ENCODE measurements at regions not wholly inside any gene's neighbourhood (a gene's known extent, or its start where the extent isn't known, plus 50 kb on each side); places are given as distances from the start of the nearest gene placed in this dataset.

DNA sequence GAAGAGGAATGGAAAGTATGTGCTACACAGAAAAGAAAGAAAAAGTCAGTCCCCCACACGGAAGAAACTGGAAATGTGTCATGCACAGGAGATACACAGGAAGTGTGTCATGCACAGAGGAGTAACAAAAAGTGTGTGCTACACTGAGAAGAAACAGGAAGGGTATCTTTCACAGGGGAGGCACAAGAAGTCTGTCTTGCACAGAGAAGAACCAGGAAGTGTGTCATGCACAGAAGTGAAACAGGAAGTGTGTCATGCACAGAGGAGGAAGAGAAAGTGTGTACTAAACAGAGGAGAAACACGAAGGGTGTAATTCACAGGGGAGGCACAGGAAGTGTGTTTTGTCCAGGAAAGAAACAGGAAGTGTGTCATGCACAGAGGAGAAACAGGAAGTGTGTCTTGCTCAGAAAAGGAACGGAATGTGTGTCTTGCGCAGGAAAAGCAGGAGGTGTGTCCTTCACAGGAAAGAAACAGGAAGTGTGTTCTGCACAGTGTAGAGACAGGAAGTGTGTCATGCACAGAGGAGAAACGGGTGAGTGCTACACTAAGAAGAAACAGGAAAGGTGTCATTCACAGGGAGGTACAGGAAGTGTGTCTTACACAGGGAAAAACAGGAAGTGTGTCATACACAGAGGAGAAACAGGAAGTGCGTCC lies 527.2 kb upstream of the PRKX start:
- no peak for DNase-seq (ENCODE audit: low spot score in 2 of 2, unreplicated experiment in 2 of 2)
- Mint-ChIP-seq H3K36me3 (no peaks in the 10 kb centered on the region), H3K27me3 (ENCODE audit: low read depth) (no peaks in the 10 kb centered on the region), H3K4me1 (no peaks in the 10 kb centered on the region), H3K27ac (no peak overlapping the region), H3K9me3 (peaks cover 14% of the 10 kb centered on the region), H3K4me3 (no peak overlapping the region)
- TF ChIP-seq, protein P1, sequence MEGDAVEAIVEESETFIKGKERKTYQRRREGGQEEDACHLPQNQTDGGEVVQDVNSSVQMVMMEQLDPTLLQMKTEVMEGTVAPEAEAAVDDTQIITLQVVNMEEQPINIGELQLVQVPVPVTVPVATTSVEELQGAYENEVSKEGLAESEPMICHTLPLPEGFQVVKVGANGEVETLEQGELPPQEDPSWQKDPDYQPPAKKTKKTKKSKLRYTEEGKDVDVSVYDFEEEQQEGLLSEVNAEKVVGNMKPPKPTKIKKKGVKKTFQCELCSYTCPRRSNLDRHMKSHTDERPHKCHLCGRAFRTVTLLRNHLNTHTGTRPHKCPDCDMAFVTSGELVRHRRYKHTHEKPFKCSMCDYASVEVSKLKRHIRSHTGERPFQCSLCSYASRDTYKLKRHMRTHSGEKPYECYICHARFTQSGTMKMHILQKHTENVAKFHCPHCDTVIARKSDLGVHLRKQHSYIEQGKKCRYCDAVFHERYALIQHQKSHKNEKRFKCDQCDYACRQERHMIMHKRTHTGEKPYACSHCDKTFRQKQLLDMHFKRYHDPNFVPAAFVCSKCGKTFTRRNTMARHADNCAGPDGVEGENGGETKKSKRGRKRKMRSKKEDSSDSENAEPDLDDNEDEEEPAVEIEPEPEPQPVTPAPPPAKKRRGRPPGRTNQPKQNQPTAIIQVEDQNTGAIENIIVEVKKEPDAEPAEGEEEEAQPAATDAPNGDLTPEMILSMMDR (IDR thresholded peaks at IDR 0.05; ENCODE audit: unreplicated experiment), result no peak

DNA sequence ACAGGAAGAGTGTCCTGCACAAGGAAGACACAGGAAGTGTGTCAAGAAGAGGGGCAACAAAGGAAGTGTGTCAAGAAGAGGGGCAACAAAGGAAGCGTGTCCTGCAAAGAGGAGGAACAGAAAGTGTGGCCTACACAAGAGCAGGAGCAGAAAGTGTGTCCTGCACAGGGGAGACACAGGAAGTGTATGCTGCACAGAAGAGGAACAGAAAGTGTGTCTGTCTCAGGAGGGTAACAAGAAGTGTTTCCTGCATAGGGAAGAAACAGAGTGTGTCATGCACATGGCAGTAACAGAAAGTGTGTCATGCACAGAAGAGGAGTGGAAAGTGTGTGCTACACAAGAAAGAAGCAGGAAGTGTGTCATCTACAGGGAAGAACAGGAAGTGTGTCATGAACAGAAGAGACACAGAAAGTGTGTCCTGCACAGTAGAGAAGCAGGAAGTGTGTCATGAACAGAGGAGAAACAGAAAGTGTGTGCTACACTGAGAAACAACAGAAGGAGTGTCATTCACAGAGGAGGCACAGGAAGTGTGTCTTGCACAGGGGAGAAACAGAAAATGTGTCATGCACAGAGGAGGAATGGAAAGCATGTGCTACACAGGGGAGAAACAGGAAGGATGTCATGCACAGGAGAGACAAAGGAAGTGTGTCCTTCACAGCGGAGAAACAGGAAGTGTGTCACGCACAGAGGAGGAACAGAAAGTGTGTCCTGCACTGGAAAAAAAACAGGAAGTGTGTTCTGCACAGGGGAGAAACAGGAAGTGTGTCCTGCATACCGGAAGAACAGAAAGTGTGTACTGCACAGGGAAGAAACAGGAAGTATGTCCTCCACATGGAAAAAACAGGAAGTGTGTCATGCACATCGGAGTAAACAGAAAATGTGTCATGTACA lies 526.4 kb upstream of the PRKX start:
- TF ChIP-seq, protein P1 (IDR thresholded peaks at IDR 0.05; ENCODE audit: unreplicated experiment), result no peak
- peaks cover 9% of the 10 kb centered on the region for H3K9me3 Mint-ChIP-seq
- H3K4me3 Mint-ChIP-seq, result no peak overlapping the region
- H3K27me3 Mint-ChIP-seq (ENCODE audit: low read depth), result no peaks in the 10 kb centered on the region
- DNase-seq (ENCODE audit: low spot score in 2 of 2, unreplicated experiment in 2 of 2), result no peak
- no peaks in the 10 kb centered on the region for H3K36me3 Mint-ChIP-seq
- no peak overlapping the region for H3K27ac Mint-ChIP-seq
- no peaks in the 10 kb centered on the region for H3K4me1 Mint-ChIP-seq

DNA sequence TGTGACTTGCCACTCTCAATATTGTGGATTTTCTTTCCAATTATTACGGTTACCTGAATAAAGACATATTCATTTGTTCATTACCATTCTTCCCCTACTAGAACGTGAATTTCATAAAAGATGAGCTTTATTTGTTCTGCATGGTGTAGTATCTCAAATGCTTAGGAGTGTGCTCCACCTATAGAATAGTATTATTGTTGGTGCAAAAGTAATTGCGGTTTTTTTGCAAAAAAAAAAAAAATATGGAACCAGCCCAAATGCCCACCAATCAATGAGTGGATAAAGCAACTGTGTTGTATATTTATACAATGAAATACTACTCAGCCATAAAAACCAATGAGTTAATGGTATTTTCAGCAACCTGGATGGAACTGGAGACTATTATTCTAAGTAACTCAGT lies 525.5 kb upstream of the PRKX start:
- DNase-seq (ENCODE audit: low spot score in 2 of 2, unreplicated experiment in 2 of 2), result no peak
- Mint-ChIP-seq H3K9me3 (peaks cover 13% of the 10 kb centered on the region), H3K27me3 (ENCODE audit: low read depth) (no peaks in the 10 kb centered on the region), H3K4me1 (no peaks in the 10 kb centered on the region), H3K27ac (no peak overlapping the region), H3K36me3 (no peaks in the 10 kb centered on the region), H3K4me3 (no peak overlapping the region)
- TF ChIP-seq, protein P1 (IDR thresholded peaks at IDR 0.05; ENCODE audit: unreplicated experiment), result no peak

DNA sequence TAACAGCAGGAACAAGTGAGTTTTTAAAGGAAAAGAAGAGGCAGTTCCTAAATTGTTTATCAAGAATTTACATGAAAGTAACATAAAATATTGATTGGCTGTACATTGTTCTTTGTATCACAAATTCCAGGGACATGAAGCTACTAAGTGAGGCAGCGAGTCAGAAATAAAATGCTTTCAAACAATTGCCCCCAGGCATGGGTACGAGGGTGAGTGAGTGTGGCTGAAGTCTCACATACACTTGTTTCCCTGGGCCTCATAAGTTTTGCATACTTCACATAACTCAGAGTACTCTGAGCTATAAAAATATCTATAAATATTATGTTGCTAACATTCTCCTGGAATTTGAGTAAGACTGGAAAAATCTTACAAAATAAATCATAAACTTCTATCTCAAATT lies 511.6 kb upstream of the PRKX start:
- no peak for DNase-seq (ENCODE audit: low spot score in 2 of 2, unreplicated experiment in 2 of 2)
- H3K27ac Mint-ChIP-seq, result peak overlapping the region; percentile 92
- peaks cover 21% of the 10 kb centered on the region for H3K4me1 Mint-ChIP-seq
- TF ChIP-seq, protein P1 (IDR thresholded peaks at IDR 0.05; ENCODE audit: unreplicated experiment), result no peak
- H3K4me3 Mint-ChIP-seq, result no peak overlapping the region
- H3K9me3 Mint-ChIP-seq, result peaks cover 16% of the 10 kb centered on the region
- no peaks in the 10 kb centered on the region for H3K36me3 Mint-ChIP-seq
- H3K27me3 Mint-ChIP-seq (ENCODE audit: low read depth), result no peaks in the 10 kb centered on the region

DNA sequence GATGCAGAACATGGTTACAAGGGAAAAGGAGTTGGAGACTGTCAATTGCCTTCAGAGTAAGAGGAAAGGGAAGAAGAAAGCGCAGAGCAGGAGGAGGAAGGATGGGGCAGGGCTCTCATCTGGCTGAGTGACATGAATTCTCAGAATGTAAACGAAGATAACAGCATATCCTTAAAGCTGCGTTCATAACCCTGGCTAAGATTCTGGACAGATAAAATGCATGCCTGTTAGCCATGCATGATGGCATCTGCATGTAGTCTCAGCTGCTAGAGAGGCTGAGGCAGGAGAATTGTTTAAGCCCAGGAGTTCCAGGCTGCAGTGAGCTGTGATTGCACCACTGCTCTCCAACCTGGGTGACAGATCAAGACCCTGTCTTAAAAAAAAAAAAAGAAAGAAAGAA lies 493.5 kb upstream of the PRKX start:
- no peak for DNase-seq (ENCODE audit: low spot score in 2 of 2, unreplicated experiment in 2 of 2)
- no peak overlapping the region for H3K27ac Mint-ChIP-seq
- H3K4me1 Mint-ChIP-seq, result peaks cover 12% of the 10 kb centered on the region
- no peak overlapping the region for H3K4me3 Mint-ChIP-seq
- no peaks in the 10 kb centered on the region for H3K36me3 Mint-ChIP-seq
- peaks cover 17% of the 10 kb centered on the region for H3K9me3 Mint-ChIP-seq
- no peaks in the 10 kb centered on the region for H3K27me3 Mint-ChIP-seq (ENCODE audit: low read depth)
- TF ChIP-seq, protein P1 (IDR thresholded peaks at IDR 0.05; ENCODE audit: unreplicated experiment), result no peak
